ENCODE measurements at regions not wholly inside any gene's neighbourhood (a gene's known extent, or its start where the extent isn't known, plus 50 kb on each side); places are given as distances from the start of the nearest gene placed in this dataset.

- H3K9me3 Mint-ChIP-seq, result no peaks in the 10 kb centered on the region
- no peaks in the 10 kb centered on the region for H3K27me3 Mint-ChIP-seq (ENCODE audit: insufficient read depth, low read depth, poor library complexity)
- no peaks in the 10 kb centered on the region for H3K9me2 ChIP-seq (ENCODE audit: insufficient read depth)
- H3K36me3 Mint-ChIP-seq (ENCODE audit: low read depth), result no peaks in the 10 kb centered on the region
- TF ChIP-seq EZH2phosphoT487 (IDR thresholded peaks at IDR 0.05; ENCODE audit: unreplicated experiment), result no peak
- no peak for TF ChIP-seq CTCF (conservative IDR thresholded peaks at IDR 0.05; ENCODE audit: low read depth in 2 of 2)
- TF ChIP-seq STAT1 (IDR thresholded peaks at IDR 0.05; ENCODE audit: unreplicated experiment), result no peak
- no peak for TF ChIP-seq ZNF462 (CRISPR knock-in tag; IDR thresholded peaks at IDR 0.05)
- no peak for TF ChIP-seq CREB1 (CRISPR knock-in tag; IDR thresholded peaks at IDR 0.05; ENCODE audit: low read depth)
- no peak for TF ChIP-seq ETS1 (IDR thresholded peaks at IDR 0.05)
- TF ChIP-seq ZNF114 (CRISPR knock-in tag; IDR thresholded peaks at IDR 0.05), result no peak
- no peak for TF ChIP-seq REST (IDR thresholded peaks at IDR 0.05; ENCODE audit: unreplicated experiment)
- no peak for TF ChIP-seq NANOG (IDR thresholded peaks at IDR 0.05; ENCODE audit: borderline replicate concordance)
- TF ChIP-seq POLR2AphosphoS5 (IDR thresholded peaks at IDR 0.05; ENCODE audit: low read depth), result no peak
- no peak for TF ChIP-seq ZNF331 (CRISPR knock-in tag; IDR thresholded peaks at IDR 0.05; ENCODE audit: low read depth)
- TF ChIP-seq JUNB (IDR thresholded peaks at IDR 0.05; ENCODE audit: unreplicated experiment), result no peak
- no peaks in the 10 kb centered on the region for H3K4me1 ChIP-seq (ENCODE audit: insufficient read depth)
- H3K27me3 ChIP-seq (ENCODE audit: insufficient read depth), result no peaks in the 10 kb centered on the region
- no peak overlapping the region for H3K4me3 ChIP-seq
- H3K36me3 ChIP-seq (ENCODE audit: insufficient read depth), result no peaks in the 10 kb centered on the region
- ATAC-seq (peak; percentile 66), DNase-seq (ENCODE audit: low spot score) (no peak)
- no peaks in the 10 kb centered on the region for H3F3A ChIP-seq (replicated peaks; ENCODE audit: low read depth)
- H3K4me1 Mint-ChIP-seq, result peaks cover under 1% of the 10 kb centered on the region
- H3K27ac ChIP-seq (ENCODE audit: low read depth), result no peak overlapping the region
- no peak overlapping the region for H2AFZ ChIP-seq
- H3K4me2 ChIP-seq, result no peak overlapping the region
- H3K4me3 Mint-ChIP-seq, result no peak overlapping the region
- H3K27ac Mint-ChIP-seq, result no peak overlapping the region
- no peaks in the 10 kb centered on the region for H4K20me1 ChIP-seq (replicated peaks; ENCODE audit: insufficient read depth)
- no peaks in the 10 kb centered on the region for H3K79me2 ChIP-seq (replicated peaks; ENCODE audit: insufficient read depth)
Measured at GRCh38 chr16:81148277-81148676, 52.1 kb upstream of the GCSH start.
